Loucy (cell line): ENCODE measurements at regions not wholly inside any gene's neighbourhood (a gene's known extent, or its start where the extent isn't known, plus 50 kb on each side); places are given as distances from the start of the nearest gene placed in this dataset.

ENCODE experiments used
- H2AFZ ChIP-seq: fragments of 200-600 bp; sonication (generic); 2 replicates; pipeline ENCODE4 v1.6.0; 2016; ENCODE audit warnings: antibody characterized with exemption, mild to moderate bottlenecking, low read length, moderate library complexity
- H3F3A ChIP-seq: fragments of 200-600 bp; 2 replicates; pipeline ENCODE4 v1.6.0; 2016; ENCODE audit warnings: antibody characterized with exemption, low read depth, mild to moderate bottlenecking
- H3K27me3 ChIP-seq: fragments of 200-600 bp; sonication (generic); 2 replicates; pipeline ENCODE4 v1.6.1; 2014; ENCODE audit warnings: low read length, mild to moderate bottlenecking; ENCODE audit not compliant: insufficient read depth, poor library complexity, severe bottlenecking
- H3K36me3 ChIP-seq: fragments of 200-600 bp; sonication (generic); 2 replicates; pipeline ENCODE4 v1.6.1; 2016; ENCODE audit warnings: low read length; ENCODE audit not compliant: insufficient read depth
- H3K4me1 ChIP-seq: fragments of 200-600 bp; sonication (generic); 2 replicates; pipeline ENCODE4 v1.5.1; 2014; ENCODE audit warnings: low read length, mild to moderate bottlenecking; ENCODE audit not compliant: insufficient read depth, poor library complexity, severe bottlenecking
- H3K4me2 ChIP-seq: fragments of 200-600 bp; sonication (generic); 2 replicates; pipeline ENCODE4 v1.6.0; 2014; ENCODE audit warnings: antibody characterized with exemption, low read length, low read depth, mild to moderate bottlenecking; ENCODE audit not compliant: poor library complexity, severe bottlenecking
- H3K4me3 ChIP-seq: fragments of 200-600 bp; sonication (generic); 2 replicates; pipeline ENCODE4 v1.5.1; 2014; ENCODE audit warnings: low read length, mild to moderate bottlenecking, mixed read lengths; ENCODE audit not compliant: poor library complexity, severe bottlenecking
- H3K79me2 ChIP-seq: fragments of 200-600 bp; sonication (generic); 2 replicates; pipeline ENCODE4 v1.6.1; 2014; ENCODE audit warnings: low read length; ENCODE audit not compliant: insufficient read depth
- H3K9ac ChIP-seq: fragments of 200-600 bp; sonication (generic); 2 replicates; pipeline ENCODE4 v1.6.0; 2014; ENCODE audit warnings: mild to moderate bottlenecking, low read depth, low read length, moderate library complexity; ENCODE audit not compliant: poor library complexity, severe bottlenecking
- H3K9me2 ChIP-seq: fragments of 200-600 bp; sonication (generic); replicated peaks from 2 replicates; pipeline ENCODE4 v1.6.1; 2016; ENCODE audit warnings: low read depth, low read length, mixed read lengths
- H3K9me3 ChIP-seq: fragments of 200-600 bp; sonication (generic); 2 replicates; pipeline ENCODE4 v1.6.1; 2014; ENCODE audit warnings: mild to moderate bottlenecking, antibody characterized with exemption, low read length, low read depth; ENCODE audit not compliant: insufficient read depth
- H4K20me1 ChIP-seq: fragments of 200-600 bp; sonication (generic); 2 replicates; pipeline ENCODE4 v1.6.0; 2014; ENCODE audit warnings: antibody characterized with exemption, low read length, mild to moderate bottlenecking; ENCODE audit not compliant: insufficient read depth, poor library complexity, severe bottlenecking
- CTCF ChIP-seq: fragments of 200-600 bp; sonication (generic); conservative IDR thresholded peaks from 2 replicates; pipeline ENCODE4 v1.5.1; 2014; ENCODE audit warnings: mild to moderate bottlenecking, antibody characterized with exemption, low read length
- EZH2phosphoT487 ChIP-seq: fragments of 200-600 bp; IDR thresholded peaks from 2 replicates; pipeline ENCODE4 v1.6.1; 2018; ENCODE audit warnings: antibody characterized with exemption, mild to moderate bottlenecking, moderate library complexity, borderline replicate concordance

- Histone ChIP-seq H3F3A (no peaks in the 10 kb centered on the region), H3K9me3 (no peaks in the 10 kb centered on the region), H2AFZ (no peak overlapping the region), H3K4me2 (no peak overlapping the region), H3K36me3 (no peaks in the 10 kb centered on the region), H3K4me3 (no peak overlapping the region), H3K9me2 (no peaks in the 10 kb centered on the region), H3K79me2 (no peaks in the 10 kb centered on the region), H3K27me3 (no peaks in the 10 kb centered on the region), H4K20me1 (no peaks in the 10 kb centered on the region), H3K4me1 (no peaks in the 10 kb centered on the region), H3K9ac (no peak overlapping the region)
- TF ChIP-seq EZH2phosphoT487 = no peak
- TF ChIP-seq CTCF = no peak
These were observed 380.1 kb downstream of the EFNB2 start for GRCh38 chr13:106155411-106155810.

GRCh38 chr13:106153876-106154275 lies 381.6 kb downstream of the EFNB2 start:
- Histone ChIP-seq H3K9ac (no peak overlapping the region), H4K20me1 (no peaks in the 10 kb centered on the region), H3K4me2 (no peak overlapping the region), H3K9me3 (no peaks in the 10 kb centered on the region), H3K4me3 (no peak overlapping the region), H3K27me3 (no peaks in the 10 kb centered on the region), H3K9me2 (no peaks in the 10 kb centered on the region), H3K79me2 (no peaks in the 10 kb centered on the region), H3F3A (no peaks in the 10 kb centered on the region), H3K4me1 (no peaks in the 10 kb centered on the region), H2AFZ (no peak overlapping the region), H3K36me3 (no peaks in the 10 kb centered on the region)
- TF ChIP-seq EZH2phosphoT487 (no peak), CTCF (no peak)

GRCh38 chr13:106153041-106153440 lies 382.4 kb downstream of the EFNB2 start:
- Histone ChIP-seq H3K4me3 (no peak overlapping the region), H3K79me2 (no peaks in the 10 kb centered on the region), H3K4me2 (no peak overlapping the region), H3K9me3 (no peaks in the 10 kb centered on the region), H3K36me3 (no peaks in the 10 kb centered on the region), H3K9me2 (no peaks in the 10 kb centered on the region), H2AFZ (no peak overlapping the region), H3K27me3 (no peaks in the 10 kb centered on the region), H4K20me1 (no peaks in the 10 kb centered on the region), H3F3A (no peaks in the 10 kb centered on the region), H3K9ac (no peak overlapping the region), H3K4me1 (no peaks in the 10 kb centered on the region)
- no peak for TF ChIP-seq CTCF
- no peak for TF ChIP-seq EZH2phosphoT487
